CD4-positive, alpha-beta T cell treated with Interleukin-4 for 1 hour (primary cell): ENCODE measurements at regions not wholly inside any gene's neighbourhood (a gene's known extent, or its start where the extent isn't known, plus 50 kb on each side); places are given as distances from the start of the nearest gene placed in this dataset.
A peak's percentile ranks its signal among the peaks of the same experiment; 100 is the strongest.
"Not testable (repeated sequence)": the region's sequence is repeated elsewhere in the genome, so short reads cannot be mapped to it uniquely, and the experiment has no call there.

Experiments used
- DNase-seq, 2 donors: peaks; one replicate each; pipeline ENCODE4 v3.0.0-alpha.2; 2020 to 2022

DNA sequence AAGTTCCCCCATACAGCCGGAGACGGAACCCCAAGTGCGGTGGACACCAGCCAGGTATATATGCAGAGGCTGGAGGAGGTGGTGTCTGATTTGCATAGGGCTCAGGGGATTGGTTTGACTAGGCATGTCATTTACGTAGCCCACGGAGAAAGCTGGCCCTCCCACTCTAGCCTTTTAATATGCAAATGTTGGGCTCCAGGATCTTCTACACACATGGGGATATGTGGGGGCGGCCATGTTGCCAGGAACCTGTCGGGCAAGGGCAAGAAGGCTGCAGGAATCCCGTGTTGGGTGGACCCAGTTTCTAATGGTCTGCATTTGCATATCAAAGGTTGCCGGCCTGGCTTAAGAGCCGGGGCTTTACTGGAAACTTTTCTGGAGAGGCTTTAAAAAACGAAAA, 57.4 kb downstream of the FTHL17 start:
- not testable (repeated sequence) for DNase-seq

DNA sequence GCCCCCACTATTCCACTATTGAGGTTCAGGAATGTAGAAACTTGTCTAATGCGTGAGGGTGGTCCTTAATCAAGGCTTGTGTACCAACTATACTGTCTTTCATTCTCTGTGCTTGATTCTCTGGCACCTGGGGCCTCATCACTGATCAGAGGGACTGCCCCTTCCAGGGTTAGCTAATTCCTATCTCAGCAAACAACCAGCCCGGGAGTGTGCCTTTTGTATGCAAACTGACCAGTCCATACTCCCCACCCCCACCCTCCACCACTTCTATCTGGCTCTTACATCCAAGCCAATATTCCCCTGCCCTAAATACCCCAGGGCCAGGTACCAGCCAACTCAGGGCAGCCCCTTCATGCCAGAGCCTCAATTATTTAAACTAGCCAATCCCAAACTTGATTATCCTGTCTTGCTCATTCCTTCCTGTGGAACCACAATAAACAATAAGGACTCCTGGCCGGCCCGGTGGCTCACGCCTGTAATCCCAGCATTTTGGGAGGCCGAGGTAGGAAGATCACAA, 59.3 kb downstream of the FTHL17 start:
- DNase-seq: no peak

DNA sequence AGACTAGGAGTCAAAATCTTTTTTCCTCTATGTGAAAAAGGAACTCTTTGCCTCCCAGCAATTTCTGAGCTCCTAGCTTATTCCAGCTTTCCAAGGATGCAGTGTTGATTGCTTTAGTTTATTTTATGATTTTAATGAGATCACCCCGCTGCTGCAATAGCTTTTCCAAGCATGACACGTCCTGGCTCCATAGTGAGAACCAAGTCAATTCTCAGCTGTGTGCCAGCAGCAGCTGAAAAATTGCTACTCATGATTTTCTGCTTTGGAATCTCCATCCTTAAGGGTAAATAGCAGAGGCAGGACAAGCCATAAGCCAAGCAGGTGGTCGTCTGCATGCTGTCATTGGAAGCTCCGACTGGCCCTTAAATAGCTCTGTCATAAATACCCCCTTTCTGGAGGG, 64.5 kb downstream of the FTHL17 start:
- no peak for DNase-seq

DNA sequence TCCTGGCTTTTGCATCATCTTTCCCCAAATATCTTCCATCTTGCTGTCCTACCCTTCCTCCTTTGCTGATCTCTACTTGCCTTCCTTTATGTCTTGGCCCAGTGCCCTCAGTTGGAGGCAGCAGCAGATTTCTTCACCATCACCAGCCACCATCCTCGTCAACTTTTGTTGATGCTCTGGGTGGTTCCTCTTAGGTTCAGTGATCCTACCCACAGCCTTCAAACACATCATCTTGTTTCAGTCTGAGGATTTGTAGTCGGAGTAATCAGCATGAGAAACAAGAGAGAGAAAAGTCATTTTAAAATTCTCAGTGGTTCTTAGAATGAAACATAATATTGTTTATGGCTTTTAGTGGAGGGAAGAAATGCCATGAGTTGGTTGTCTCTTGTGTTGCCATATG, 65.8 kb downstream of the FTHL17 start:
- DNase-seq: no peak

DNA sequence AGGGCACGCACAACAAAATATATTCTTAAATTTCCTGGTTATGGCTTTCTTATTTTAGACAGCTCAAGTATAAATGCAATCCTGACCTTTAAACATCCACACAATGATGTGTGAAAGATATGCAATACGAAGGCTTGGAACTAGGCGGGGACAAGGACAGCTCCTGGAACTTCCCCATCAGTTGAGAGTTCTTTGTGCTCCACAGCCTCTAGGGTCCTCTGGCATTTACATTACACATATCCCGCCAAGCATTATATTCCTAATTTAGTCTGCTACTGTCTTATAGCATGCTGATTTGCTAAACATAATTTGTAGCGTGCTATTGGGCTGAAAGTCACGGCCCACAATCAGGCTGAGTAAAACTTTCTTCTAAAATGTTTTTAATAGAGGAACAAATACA, 74.4 kb downstream of the FTHL17 start:
- DNase-seq: no peak

DNA sequence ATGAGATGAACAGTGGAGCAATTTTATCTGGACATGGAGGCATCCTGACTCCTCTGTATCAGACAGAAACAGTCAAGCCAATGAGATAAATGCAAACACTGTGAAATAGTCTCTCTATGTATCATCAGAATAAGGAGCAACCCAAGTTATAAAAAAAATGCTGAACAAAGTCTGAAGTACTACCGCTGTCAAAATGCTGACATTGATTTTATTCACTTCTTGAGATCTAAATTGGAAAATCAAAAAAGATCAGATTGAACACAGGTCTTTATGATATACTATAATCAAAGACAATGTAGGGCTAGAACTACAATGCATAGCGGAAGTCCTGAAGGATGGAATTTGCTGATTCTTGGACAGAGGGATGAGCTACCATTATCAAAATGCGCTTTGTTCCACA, 76.1 kb downstream of the FTHL17 start:
- no peak for DNase-seq

DNA sequence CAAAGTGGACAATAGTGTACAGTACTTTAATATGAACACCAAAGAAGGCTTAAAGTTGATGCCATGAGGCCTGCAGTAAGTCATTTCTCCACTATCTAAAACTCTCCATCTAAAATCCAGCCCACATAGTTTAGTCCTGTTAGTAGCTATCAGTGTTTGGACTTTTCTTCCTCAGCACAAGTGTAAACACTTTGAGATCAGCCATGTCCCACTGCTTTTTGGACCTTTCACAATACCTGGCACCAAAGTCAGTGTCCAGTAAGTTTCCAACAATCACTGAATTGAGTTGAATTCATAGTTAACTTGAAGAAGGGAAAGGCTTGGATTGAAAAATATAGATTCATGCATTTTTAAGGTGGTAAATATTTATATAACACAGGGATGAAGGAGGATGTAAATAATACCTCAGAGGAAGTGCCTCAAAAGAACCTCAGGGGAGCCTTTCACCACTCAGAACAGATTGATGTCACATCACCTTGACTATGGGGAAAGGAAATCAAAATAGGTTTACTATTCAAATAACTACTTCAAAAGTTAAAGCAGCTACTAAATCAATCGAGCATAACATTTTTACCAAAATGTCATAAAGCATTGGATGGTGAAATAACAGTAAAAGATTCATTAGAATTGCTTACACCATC, 76.7 kb downstream of the FTHL17 start:
- no peak for DNase-seq

DNA sequence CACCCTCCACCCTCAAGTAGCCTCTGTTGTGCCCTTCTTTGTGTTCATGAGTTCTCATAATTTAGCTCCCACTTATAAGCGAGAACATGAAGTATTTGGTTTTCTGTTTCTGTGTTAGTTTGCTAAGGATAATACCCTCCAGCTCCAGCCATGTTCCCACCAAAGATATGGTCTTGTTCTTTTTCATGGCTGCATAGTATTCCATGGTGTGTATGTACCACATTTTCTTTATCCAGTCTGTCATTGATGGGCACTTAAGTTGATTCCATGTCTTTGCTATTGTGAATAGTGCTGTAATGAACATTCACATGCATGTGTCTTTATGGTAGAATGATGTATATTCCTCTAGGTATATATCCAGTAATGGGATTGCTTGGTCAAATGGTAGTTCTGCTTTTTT, 77.8 kb downstream of the FTHL17 start:
- not testable (repeated sequence) for DNase-seq

DNA sequence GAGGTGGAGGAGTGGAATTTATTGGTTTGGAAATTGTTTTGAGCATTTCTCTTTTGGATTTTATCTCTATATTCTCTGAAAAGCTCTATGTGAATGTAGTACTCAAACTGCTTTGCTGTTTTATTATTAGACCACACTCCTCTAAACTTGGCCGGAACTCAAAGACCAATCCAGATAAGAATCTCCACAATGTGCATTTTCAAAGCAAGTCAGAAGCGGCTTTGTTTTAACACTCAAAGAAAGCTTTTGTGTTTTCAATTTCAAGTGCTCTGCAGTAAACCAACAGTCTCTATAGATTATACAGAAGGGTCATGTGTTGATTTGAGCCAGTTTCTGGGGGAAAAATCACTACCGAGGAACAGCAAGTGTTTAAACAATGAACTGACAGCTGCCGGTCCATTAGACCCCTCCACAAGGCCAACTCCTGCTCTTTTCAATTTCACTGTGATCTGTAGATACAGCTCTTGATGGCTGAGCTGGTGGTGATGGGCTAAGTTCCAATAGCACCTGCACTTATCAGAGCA, 79.4 kb downstream of the FTHL17 start:
- DNase-seq: no peak

DNA sequence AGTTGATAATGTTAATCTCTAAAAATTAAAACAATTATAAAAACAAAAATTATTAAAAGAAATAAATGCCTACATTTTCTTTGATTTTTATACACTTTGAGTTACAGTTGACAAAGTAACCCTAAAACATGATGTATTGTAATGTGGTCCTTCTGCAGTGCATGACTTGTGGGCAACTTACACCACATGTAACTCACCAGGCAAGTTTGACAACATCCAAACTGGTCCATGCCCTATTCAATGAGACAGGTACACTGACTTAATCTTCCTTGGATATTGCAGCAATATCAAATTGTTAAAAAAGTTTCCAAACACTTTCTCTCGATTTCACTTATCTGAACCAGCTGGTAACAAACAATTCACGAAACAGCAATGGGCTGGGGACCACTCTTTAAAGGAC, 81.5 kb downstream of the FTHL17 start:
- no peak for DNase-seq

DNA sequence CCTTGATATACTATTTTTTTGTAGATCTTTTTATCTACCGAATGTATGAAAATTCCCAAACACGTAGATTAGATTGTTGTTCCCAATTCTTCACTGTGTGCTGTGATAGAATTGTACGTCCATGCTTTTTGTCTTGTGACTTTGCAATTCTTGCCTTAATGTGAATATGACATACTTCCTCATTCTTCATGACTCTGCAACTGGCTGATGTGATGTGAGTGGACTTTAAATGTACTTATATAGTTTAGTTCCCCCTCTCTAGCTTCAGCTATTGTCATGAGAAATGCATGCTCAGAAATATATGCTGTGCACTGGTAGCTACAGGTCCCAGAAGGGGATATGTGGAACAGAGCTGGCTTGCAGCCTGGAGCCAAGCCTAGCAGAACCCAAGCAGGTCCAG, 89.4 kb downstream of the FTHL17 start:
- no peak for DNase-seq

DNA sequence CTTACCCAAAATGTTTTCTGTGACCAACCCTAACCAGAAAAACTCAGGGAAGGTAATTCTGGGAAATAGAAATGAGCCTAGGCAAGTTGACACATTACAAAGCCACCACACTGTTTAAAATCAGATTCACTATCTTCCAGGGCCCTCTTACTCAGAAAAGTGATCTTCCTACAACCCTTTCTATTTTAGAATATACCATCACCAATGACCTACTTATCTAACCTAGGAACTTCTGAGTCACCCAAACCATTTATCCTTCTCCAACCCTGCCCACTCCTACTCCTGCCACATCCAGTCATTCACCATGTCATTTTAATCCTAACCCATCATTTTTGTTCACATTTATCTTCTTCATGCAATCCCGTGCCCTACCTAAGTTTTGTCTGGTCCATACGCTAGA, 89.9 kb downstream of the FTHL17 start:
- DNase-seq: no peak

DNA sequence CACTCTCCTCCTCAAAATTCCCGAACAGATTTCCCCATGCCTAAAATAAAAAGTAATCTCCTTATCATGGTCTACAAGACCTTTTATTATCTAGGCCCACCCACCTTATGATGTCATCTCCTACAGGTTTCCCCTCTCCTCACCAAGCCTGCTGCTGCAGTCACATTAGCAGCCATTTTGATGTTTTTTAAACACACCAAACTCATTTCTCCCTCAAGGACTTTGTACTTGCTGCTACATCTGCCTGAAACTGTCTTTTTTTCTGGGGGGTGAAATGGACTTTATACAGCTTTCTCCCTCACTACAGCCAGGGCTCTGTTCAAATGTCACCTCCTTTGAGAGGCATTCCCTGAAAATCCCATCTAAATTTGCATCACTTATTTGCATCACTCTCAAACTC, 90.2 kb upstream of the TAB3 start:
- DNase-seq: no peak

DNA sequence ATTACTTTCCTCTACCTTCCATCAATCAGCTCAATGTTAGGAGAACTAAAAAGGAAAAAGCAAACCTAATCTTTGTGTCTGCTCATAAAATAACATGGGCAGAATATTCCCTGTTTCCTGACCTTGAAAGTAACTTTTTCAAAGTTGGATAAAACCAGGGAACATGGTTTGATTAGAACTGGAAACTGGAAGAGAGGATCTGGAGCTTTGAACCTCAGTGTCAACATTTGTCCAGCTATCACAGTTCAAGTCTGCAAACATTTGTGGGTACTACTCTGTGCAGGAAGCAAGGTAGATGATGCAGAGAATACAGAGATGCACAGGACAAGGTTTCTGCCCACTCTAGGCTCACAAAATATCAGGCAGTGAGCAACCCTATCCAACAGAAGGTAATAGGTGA, 86.4 kb upstream of the TAB3 start:
- no peak for DNase-seq

DNA sequence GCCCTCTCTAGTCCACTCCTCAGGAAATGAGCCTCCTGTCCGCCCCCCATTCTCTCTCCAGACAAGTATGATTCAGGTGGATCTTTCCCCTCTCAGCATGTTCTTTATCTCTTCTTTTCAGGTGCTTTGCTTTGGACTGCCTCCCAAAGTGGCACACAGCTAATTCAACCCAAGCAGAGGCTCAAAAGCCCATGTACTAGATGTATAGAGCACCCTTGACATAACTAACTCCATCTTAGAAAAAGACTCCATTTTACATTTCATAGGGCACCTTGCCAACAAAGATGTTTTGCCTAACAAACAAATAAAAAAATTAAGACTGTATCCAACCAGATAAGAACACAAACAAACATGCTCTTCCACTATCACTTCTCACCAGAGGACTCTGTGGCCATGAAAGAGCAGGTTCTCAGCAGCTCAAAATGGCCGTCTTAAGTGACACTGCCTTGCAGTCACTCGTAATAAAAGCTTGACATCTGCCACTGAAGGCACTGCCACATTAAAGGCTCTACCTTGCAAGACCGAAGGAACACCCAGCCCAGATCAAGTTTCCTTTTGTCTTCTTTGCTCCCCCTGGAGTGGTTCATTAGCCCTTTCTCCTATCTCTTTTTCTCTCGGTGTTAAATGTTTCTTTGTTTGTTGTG, 84.9 kb upstream of the TAB3 start:
- DNase-seq: no peak

DNA sequence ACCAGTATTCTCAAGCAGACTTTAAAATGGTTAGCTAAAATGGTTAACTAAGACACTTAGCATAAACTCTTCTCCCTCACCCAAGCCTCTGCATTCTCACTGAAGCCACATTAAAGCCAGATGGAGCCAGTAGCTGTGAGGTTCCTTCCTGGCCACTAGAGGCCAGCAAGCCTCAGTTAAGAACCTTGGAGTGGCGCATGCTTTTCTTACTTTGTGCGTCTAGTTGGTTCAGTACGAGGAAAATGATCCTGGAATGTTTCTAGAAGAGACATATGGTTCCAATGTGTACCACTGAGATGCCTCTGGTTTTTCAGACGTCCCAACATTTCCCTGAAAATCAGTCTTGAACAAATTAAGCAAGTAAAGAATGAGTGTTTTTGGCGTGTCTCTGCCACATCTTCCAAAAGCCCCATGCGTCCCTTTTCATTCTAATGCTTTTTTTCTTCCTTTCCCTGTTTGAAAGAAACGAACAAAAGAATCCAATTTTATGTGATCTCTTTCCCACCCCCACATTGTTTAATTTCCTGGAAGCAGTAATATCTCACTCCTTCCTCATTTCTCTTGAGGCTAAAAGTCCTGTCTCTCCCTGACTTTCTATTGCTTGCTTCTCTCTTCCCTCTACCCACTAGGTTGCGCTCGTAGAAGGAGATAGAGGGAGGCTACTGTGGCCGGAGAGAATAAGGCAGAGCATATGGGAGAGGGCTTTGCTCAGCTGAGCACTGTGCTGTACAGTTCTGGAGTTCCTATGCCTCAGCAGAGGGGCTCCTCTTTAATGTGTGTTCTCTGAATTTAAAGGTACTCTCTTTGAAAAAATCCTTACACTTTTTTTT, 82.9 kb upstream of the TAB3 start:
- peak; percentile 20 to 24 for DNase-seq

DNA sequence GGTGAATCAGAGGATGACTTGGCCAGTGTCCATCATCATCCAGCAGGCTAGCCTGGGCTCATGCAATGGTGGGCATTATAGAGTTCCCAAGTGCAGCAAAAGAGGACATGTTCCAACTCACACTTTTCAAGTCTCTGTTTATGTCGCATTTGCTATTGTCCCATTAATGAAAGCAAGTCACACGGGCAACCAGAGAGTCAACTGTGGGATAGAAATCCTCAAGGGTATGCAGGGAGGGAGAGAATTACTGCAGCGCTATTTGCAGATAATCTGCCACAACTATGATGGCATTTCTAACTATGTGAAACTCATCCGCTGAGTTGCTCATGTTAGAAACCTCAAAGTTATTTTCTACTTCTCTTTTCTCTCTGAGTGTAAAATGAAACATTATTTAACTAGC, 78.5 kb upstream of the TAB3 start:
- DNase-seq: no peak

DNA sequence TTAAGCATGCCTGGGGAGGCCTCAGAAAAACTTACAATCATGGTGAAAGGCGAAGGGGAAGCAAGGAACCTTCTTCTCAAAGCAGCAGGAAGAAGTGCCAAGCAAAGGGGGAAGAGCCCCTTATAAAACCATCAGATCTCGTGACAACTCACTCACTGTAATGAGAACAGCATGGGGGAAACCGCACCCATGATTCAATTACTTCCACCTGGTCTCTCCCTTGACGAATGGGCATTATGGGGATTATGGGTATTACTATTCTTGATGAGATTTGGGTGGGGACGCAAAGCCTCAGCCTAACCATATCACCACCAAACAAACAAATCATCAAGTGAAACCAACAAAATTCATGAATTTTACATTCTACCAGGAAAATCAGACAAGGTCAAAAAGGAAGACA, 76.7 kb upstream of the TAB3 start:
- DNase-seq: no peak

DNA sequence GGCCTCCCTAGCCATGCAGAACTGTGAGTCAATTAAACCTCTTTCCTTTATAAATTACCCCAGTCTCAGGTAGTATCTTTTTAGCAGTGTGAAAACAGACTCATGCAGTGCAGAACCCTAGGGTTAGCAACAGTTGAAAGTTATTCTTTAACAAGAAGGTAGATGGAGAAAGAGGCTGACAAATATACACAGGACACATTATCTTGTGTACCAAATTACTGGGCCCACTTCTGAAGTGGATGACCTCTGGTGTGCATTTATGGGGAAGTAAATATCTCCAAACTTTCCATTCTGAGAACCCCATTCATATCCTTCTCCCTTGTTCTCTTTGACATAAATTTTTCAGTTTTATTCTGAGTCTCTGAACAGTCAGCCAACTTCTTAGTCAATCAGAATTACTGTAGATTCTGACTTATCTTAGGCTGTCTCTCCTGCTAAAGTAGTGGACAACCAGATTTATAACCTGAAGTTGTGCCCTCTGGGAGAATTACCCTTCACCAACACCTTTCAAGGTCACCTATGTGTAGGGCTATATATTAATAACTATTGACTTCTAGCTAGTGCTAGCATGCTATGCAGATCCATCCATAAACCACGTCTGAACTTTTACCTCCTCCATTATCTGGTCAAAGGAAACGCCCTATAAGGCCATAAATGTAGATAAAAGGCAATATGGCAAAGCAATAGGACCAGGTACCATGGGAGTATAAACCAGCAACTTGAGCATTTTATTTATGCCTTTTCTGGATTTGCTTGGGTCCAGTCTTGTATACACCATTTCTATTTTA, 72.5 kb upstream of the TAB3 start:
- no peak for DNase-seq

DNA sequence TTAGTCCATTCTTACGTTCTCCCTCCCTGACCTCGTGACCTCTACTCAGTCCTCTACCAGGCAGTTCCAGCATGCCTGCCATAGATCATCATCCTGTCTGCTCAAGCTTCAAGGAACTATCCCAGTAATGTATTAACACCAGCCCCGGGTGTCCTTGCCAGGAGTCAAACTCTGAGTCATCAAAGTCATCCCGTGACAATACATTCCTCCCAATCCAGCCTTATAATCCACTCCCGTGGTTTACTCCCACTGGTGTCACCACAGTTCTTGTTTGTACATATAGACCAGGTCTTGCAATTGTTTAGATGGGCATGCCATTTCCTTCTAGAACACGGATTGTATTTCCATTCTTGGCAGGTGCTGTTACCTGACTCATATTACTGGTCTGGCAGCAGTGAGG, 68.7 kb upstream of the TAB3 start:
- DNase-seq: no peak

DNA sequence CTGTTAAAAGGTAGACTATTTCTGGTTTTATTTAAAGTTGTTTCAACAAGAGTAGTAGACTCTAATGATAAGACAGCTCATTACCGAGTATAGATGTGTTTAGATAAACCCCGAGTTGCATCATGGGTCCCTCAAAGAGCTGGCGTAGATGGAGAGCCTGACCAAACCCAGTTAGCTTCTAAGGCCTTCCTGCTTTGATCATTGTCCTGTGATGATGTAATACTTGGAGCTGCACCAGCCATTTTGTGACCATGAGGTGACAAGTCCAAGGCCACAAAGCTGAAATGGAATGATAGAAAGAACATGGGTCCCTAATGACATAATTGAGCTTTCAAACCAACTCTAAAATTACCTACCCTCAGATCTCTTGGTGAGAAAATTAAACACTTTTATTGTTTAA, 66.6 kb upstream of the TAB3 start:
- no peak for DNase-seq

DNA sequence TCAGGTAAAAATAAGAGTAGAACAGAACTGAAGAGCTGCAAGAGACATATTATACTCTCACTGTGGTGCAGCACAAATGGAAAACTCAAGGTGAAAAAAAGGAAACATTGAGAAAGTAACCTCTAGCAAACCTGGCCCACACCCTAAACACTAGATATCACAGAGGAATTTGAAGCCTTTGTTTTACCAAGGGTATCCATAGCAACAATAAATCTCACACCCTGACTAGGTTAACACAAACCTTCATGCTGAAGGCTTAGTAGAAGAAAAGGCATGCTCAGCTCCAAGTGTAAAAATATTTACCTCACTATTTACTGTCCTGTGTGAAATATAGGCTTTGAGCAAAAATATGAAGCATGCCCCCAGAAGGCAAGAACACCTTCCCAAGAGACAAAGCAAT, 61.9 kb upstream of the TAB3 start:
- no peak for DNase-seq

DNA sequence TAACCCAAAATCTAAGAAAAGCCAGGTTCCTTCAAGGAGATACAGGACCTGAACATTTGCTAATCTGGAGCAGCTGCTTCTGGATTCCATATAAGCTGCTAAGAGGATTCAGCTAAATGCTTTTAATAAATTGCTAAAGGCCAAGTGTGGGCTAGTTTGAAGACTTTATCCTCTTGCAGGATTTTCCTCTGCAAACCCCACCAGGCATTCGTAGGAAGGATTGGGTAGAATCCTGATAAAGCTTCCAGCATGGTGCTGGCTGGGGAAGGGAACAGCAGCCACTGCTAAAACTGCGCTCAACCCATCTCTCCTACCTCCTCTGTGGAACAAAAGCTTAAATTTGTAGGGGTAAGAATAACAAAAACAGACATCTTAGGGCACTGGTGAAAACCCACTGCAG, 61.3 kb upstream of the TAB3 start:
- no peak for DNase-seq
